DLD1 (cell line): ENCODE measurements at regions not wholly inside any gene's neighbourhood (a gene's known extent, or its start where the extent isn't known, plus 50 kb on each side); places are given as distances from the start of the nearest gene placed in this dataset.

Experiments used
- in situ Hi-C: cut with HindIII; loops from 2 replicates; pipeline ENCODE4 v1.10.0; 2017; ENCODE audit warnings: low sequenced_read_pairs

- in situ Hi-C loops: no loop called here
Observed at GRCh38 chr18:77896586-77897252, 647.1 kb downstream of the GALR1 start.

DNA sequence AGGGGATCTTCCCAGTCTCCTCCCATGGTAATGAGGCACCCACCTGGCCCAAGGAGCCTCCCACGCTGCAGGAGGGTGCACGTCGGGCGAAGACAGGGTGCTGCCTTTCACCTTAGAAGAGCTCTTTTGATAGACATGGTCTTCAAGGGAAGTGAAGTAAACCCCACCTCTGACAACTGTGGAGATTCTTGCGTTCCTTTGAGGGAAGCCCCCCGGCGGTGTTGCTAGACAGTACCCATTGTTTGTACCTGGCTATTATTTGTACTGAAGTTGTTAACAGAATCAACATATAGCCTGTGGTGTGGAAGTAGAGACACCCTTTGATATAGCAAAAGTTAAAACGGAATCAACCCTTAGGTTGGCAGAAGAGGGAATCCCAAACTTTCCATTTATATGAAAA, 648.0 kb downstream of the GALR1 start:
- in situ Hi-C loops: no loop called here

DNA sequence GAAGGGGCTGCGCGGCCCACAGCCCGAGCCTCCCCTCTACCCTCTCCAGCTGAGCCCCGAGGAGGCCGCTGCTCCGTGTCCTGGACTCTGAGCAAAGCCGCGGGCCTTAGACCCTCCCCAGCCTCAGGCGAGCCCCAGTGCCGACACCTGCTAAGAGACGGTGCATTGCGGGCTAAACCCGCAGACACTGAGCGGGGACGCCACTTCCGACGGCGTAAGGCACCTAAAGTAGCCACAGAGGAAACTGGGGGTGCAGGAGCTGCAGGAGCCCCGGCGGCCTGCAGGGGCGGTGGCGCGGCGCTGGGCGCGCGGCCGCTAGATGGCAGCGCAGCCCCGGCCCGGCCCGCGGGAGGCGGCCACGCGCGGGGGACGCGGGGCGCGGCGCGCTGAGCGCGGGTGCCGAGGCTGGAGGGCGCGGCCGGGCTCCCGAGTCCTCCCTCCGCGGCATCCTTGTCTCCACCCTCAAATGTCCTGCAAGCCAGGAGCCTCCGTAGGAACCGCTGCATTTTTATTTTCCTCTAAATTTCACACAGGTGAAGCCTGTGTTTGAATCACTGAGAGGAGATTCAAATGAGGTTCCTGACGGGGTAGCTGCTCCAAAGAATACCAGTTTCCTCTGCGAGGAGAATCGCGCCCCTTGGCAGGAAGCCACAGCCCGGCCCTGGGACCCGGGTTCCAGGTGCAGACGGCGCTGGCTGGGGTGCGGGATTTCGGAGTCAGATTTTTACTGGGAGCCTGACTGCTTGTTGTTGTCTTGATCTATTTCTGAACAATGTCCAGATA, 650.5 kb downstream of the GALR1 start:
- in situ Hi-C loops: no loop called here

GRCh38 chr18:77905011-77905410, 655.4 kb downstream of the GALR1 start:
- in situ Hi-C loops: no loop called here

DNA sequence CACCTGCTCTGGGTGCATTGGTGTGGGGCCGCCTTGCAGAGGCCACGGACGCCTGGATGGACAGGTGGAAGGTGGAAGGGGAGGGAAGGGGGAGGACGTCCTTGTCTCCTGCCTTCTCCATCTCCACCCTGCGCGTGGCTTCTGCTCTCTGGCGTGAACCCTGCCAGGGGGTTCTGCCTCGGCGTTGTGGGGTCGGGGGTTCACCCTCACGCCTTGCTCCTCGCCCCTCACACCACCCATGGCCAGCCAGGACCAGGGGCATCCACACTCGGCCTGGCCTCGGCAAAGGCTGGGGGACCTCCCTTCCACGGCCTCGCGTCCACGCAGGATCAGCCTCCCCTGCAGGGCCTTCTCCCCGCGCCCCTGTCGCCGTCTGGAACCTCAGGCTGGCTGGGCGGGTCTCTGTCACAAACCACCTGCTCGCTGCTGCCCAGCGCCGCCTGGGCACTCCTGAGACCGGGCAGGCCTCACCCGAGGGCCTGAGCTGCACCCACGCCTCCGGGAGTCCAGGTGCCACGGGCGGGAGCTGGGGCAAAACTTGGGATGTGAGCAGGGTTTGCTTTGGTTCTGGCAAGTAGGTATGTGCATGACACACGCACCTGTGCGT, 655.9 kb downstream of the GALR1 start:
- in situ Hi-C loops: no loop called here

- in situ Hi-C loops: no loop called here
Observed at GRCh38 chr18:77906103-77906892, 656.6 kb downstream of the GALR1 start.

DNA sequence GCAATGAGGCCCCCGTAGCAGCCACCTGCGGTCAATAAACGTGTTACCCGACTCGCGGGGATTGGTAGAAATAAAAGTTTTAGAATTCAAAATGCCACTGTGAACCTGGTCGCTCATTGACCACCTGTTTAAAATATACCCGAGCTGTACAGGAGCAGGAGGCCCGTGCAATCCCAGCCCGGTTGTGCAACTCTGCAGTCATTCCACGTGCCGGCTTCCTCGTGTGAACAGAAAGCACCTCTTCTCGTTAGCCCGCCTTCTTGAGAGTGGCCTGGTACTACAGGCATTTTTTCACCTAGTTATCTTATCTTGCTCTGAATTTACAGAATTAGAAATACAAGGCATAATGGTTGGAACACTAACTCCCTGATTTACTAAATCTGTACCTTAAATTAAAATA, 660.7 kb downstream of the GALR1 start:
- in situ Hi-C loops: no loop called here

DNA sequence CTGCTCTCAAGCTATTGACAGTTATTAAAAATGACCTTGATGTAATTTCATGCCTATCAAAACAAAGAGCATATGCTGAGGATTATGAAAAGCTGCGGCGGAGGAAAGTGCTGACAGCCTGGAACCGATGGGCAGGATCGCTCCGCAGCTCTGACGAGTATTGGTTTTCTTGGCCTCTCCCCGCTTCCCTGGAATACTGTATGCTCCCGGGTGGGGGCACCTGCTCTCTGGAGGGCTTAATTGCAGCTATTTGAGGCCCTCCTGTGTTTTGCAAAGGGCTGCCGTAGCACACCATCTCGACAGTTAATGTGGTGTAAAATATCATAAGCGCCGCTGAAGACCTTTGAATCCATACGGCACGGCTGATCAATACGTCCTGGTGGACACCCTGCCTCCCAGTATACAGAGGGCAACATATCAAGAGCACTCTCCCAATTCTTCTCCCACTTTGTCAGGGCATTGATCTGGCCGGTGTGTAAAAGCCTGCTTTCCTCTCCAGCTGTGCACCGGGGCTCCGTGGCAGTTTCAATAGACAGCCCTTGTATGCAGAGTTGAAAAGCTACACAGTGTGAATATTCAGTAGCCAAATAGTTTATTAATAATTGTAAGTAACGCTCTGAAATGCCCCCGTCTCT, 662.4 kb downstream of the GALR1 start:
- in situ Hi-C loops: no loop called here

DNA sequence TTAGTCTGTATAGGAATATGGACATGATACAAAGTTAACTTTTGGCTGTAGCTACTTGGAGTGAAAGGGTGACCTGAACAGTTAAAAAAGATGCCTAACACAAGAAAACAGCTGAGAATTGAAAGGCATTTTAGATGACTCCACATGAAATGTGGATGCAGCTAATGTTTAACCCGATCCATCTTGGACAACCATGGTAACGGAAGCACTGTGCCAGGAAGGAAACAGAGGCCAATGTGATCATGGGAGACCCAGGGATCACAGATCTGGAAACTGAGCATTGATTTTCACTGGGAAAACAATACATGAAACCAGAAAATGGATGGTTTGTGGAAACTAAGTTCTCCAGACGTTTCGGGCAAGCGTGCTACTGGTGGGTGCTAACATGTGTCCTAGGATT, 669.1 kb downstream of the GALR1 start:
- in situ Hi-C loops: no loop called here

- in situ Hi-C loops: no loop called here
Observed at GRCh38 chr18:77919923-77920322, 670.3 kb downstream of the GALR1 start.

GRCh38 chr18:77935342-77935741, 685.7 kb downstream of the GALR1 start:
- in situ Hi-C loops: no loop called here

- in situ Hi-C loops: no loop called here
Observed at GRCh38 chr18:77940566-77940965, 690.9 kb downstream of the GALR1 start.

- in situ Hi-C loops: no loop called here
Observed at GRCh38 chr18:77944533-77944932, 694.9 kb downstream of the GALR1 start.

- in situ Hi-C loops: no loop called here
Observed at GRCh38 chr18:77948567-77948966, 698.9 kb downstream of the GALR1 start.

GRCh38 chr18:77949355-77949973, 699.8 kb downstream of the GALR1 start:
- in situ Hi-C loops: no loop called here

- in situ Hi-C loops: no loop called here
Observed at GRCh38 chr18:77959248-77959647, 709.6 kb downstream of the GALR1 start.

DNA sequence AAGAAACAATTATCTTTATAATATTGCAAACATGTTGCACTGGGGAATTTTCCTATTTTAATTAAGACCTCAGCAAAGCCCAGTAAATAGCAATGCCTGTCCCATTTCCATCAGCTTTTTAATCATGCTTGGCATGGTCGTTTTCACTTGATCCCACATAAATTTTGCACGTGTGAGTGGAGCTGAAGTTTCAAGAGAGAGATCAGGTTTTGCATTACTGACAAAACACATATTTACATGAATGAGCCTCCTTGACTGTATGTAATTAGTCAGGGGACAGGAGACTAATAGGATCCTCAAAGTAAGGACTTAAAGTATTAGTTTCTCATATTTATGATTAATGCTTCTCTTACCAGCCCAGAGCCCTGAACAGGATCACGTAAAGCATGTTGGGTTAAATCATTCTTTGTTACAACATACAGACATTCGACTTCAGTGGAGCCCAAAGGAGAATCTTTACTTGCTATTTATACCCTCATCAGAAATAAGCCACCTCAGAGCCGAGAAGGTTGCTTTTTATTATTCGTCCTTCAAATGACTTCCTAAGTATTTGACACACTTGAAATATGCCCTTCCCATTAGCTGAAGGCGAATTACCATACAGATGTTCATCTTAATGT, 711.3 kb downstream of the GALR1 start:
- in situ Hi-C loops: no loop called here

DNA sequence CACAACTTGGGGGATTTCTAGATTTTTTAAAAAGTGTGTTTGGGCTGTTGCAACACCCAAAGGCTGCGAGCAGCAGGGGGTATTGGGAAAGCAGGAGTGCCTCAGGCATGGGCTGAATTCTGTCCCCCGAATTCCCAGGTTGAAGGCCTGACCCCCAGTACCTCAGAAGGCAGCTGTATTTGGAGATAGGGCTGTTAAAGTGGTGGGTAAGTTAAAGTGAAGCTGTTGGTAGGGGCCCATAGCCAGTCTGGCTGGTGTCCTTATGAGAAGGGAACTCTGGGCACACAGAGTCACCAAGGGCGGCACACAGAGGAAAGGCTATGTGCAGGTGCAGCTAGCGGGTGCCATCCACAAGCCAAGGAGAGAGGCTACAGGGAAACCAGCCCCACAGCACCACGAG, 717.4 kb downstream of the GALR1 start:
- in situ Hi-C loops: no loop called here

DNA sequence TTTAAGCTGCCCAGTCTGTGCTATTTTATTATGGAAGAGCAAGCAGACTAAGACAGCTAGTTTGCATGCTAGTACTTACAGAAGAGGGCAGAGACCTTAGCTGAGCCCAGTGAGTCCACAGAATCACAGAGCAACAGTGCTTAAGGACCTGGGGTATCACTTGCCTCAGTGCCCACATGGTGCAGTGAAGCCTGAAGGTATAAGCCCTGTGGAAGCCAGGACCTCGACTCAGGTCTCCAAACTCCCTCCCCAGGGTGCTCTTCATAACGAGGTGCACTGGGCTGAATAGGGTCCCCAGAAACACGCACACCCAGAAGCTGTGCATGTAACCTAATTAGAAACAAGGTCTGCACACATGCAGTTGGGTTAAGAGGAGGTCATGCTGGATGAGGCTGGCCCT, 718.1 kb downstream of the GALR1 start:
- in situ Hi-C loops: no loop called here

DNA sequence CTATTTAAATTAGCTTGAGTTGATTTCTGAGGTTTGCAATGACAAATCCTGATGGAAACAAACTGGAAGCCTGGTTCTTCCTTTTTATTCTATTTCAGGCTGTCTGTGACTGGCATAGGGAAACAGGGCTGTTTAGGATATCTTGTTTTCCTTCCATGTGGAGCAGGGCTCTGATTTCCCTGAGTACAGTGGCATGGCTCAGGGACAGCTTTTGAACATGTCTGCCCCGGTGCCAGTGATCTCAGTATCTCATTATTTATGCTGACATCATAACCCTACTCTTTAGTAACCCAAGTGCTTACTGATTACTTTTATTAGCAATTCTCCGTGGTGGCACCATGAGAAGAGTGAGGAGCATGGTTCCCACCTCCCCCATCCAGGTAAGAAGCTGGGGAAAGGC, 720.3 kb downstream of the GALR1 start:
- in situ Hi-C loops: no loop called here
